LHCN-M2 (cell line): ENCODE measurements at regions not wholly inside any gene's neighbourhood (a gene's known extent, or its start where the extent isn't known, plus 50 kb on each side); places are given as distances from the start of the nearest gene placed in this dataset.
"Not testable (repeated sequence)": the region's sequence is repeated elsewhere in the genome, so short reads cannot be mapped to it uniquely, and the experiment has no call there.

Experiments
- DNase-seq: peaks from one replicate; pipeline ENCODE4 v3.0.0-alpha.2; 2012; ENCODE audit warnings: low read depth

DNA sequence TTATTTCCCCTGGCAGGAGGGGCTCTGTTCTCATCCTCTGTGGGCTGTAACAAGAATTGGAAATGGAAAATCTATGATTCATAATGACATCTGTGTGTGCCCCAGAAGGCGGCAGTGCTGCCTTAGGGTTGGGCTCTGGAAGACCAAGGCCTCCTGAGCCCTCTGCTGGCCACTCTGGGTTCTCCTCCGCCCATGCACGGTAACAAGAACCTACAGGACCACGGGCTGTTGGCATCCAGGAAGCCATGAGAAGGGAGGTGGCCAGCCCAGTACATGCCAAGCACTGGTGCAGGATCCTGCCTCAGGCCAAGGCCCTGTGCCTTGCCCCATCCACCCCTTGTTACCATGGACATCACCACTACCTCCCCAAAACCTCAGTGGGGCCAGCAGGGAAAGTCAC lies 454.2 kb downstream of the TP53TG3F start:
- DNase-seq: not testable (repeated sequence)

DNA sequence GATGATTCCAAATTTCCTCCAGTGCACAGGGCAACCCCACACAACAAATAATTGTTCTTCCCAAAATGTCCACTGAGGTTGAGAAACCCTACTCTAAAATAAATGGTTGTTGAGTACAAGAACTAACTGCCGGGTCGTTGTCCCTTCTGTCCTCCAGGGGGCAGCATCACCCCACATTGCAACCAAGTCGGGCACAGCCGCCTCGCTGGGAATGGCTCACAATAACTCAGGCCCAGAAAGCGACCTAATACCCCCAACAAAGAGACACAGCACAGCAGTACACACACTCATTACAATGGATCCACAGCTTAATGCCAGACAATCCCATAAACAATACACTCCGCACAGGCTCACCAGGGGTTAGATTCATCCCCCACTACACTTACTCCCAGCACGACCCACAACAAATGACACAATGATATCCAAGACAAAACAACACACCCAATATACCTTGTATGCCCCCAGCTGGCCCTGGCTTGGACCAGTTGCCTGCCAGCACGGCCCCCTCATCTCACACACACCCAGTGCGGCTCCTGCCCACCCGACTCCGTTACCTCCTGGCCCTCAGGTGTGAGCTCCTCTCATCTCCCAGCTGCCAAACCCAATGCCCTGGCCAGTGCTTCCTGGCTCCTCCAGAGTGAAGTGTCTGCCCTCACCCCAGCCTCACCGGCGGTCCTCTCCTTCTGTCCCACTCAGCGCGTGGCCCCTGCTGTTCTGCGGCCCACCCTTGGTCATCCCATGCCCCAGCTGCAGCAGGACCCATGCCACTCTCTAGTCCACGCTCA lies 461.5 kb downstream of the TP53TG3F start:
- DNase-seq: not testable (repeated sequence)

DNA sequence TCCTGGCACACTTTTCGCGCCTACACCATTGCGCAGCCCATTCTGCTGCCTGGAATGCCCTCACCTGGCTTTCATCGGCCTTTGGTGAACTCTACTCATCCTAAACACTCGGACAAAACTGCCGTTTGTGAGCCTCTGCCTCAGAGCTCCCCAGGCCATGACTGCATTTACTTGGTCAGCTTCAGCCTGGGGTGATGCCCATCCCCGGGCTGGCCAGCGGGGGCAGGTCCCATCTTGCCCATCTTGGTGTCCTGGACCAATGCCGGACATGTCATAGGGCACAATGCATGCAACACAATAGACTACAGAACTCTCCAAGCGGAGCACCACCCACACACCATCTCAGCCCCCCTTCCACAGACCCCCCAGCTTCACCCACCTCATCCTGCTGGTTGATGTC lies 463.5 kb downstream of the TP53TG3F start:
- not testable (repeated sequence) for DNase-seq

DNA sequence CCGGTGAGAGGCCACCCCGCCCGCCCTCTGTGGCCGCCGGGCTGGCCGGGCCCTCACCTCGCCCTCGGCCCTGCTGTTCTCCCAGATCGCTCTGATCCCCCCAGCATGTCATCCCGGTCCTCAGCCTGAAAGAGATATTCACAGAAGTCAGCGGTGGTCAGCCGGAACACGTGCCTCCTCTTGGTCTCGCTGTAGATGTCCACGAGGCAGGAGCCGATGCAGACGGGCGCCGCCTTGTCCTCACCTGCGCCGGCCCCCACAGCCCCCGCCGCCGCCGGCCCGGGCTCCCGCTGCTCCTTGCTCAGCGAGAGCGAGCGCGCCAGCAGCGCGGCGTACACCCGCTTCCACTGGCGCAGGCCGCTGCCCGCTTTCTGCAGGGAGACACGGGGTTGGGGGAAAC lies 468.6 kb downstream of the TP53TG3F start:
- DNase-seq: not testable (repeated sequence)

DNA sequence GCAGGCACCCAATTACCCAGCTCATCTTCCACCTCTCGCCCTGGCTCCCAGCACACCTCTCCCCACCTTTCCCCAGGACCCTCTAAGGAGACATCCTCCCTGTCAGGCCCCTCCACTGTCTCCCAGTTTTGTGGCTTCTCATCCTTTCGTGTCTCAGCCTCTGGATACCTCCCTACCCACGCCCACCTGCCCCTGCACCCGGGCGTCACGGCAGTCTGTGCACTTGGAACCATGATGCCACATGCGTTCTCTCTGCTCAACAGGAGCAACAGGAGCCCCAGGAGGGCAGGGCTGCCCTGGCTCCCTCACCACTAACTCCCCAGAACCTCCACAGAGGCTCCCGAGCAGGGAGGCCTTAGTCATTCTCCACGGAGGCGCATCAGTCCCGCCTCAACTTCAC lies 472.8 kb downstream of the TP53TG3F start:
- DNase-seq: not testable (repeated sequence)

DNA sequence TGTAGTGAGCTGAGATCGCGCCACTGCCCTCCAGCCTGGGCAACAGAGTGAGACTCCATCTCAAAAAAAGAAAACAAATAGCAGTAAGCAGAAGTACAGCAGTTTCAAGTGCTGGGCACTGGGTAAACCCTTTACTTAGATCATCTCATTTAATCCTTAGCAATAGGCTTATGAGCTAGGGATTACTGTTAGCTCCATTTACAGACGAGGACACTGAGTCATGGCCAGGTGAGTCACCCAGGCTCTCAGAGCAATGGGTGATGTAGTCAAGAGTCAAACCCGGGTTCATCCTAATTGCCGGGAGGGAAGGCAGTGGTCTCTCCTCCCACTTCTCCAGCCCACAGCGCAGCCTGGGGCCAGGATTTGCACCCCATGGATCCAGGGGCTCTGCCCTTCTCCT lies 473.6 kb downstream of the TP53TG3F start:
- DNase-seq: not testable (repeated sequence)

DNA sequence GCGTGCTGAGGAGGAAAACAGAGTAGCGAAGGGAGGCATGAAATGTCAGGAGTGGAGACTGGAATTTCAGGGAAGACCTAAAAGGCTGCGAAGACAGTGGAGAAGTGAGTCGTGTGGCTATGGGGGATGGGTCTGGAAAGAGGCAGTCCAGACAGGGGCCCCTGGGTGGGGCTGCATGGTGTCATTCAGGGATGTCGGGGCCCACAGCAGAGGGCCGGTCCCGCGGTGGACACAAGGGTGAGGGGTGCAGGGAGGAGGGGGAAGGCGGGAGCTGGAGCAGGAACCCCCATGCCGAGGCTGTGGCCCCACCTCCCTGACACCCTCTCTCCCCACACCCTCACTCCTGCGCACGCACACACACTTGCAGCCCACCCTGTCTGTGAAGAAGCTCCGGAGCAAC lies 476.4 kb downstream of the TP53TG3F start:
- DNase-seq: not testable (repeated sequence)

DNA sequence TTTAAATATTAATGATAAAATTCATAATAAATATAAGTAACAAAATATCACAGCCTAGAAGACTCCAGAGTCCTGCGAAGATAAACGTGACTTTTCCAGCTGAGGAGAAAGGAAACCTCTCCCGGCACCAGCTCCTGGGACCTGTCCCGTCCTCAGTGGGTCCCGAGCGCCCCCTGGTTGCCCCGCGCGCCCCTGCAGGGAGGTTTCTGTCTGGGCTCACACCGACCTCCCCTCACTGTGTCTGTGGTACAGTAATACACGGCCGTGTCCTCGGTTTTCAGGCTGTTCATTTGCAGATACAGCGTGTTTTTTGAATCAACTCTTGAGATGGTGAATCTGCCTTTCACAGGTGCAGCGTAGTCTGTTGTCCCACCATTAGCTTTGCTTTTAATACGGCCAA lies 478.7 kb downstream of the TP53TG3F start:
- DNase-seq: not testable (repeated sequence)

DNA sequence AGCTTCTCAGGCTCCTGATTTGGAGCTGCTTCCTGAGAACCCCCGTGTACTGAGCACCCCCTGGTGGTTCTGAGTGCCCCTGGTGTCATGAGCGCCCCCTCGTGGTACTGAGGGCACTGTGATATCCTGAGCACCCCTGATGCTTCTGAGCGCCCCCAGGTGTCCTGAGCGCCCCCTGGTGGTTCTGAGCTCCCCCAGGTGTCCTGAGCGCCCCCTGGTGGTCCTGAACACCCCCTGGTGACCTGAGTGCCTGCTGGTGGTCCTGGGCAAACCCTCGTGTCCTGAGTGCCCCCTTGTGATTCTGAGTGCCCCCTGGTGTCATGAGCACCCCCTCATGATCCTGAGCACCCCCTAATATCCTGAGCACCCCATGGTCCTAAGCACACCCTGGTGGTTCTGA lies 502.1 kb downstream of the TP53TG3F start:
- DNase-seq: not testable (repeated sequence)

DNA sequence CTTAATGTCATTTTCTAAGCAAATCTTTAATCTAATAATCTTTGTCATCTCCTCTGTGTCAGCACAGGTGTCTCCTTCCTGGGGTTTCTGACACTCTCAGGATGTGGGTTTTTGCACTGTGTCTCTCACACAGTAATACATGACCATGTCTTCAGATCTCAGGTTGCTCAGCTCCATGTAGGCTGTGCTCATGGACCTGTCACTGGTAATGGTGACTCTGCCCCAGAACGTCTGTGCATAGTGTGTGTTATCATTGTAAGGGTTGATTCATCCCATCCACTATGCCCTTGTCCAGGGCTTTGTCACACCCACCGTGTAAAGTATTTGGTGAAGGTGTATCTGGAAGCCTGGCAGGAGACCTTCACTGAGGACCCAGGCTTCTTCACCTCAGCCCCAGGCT lies 506.1 kb downstream of the TP53TG3F start:
- DNase-seq: not testable (repeated sequence)

DNA sequence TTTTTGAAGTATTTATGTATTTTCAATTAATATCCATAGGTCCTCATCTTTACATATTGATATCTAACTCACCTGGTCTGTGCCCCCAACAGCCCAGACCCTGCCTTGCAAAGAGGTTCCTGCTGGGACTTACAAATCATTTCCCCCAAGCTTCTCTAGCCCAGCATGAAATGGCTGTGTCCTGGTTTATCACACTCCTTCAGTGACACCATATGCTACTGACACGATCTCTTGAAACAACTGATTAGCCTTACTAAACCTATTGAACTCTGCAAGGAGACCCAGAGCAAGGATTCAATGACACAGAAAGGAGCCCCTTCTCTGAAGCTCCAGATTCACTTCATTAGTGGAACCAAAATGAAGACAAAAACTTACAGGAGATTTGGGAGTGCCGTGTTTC lies 507.4 kb downstream of the TP53TG3F start:
- not testable (repeated sequence) for DNase-seq

DNA sequence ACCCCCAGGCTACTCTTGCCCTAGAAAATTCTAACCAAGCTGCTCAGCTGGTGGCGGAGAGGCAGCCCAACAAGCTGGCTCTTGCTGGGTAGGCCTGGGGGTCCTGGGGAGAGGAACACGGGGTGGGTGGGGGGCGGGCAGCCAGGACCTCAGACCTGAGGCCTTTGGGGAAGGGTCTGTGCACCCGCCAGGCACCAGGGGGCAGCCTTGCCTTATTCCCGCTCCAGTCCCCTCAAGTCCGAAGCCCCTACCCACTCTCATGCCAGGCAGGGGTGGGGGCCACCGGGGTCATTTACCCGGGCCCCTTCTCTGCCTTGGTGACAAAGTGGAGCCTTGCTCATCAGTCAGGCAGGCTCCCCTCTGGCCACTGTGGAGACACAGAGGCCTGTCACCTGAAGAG lies 515.1 kb downstream of the TP53TG3F start:
- DNase-seq: not testable (repeated sequence)

DNA sequence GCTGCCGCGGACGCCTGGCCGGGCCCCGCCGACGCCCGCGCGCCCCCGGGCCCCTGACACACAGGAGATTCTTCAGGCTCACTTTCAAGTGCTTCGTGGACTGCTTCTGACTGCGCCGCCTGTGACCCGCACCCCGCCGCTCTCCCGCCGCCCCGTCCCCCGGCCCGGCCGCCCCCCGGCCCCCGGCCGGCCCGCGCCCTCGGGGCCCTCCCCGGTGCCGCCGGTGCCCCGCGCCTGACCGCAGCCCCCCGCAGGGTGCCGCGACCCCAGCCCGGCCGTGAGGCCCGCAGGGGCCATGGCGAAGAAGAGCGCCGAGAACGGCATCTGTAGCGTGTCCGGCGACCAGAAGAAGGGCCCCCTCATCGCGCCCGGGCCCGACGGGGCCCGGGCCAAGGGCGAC lies 516.3 kb downstream of the TP53TG3F start:
- not testable (repeated sequence) for DNase-seq

DNA sequence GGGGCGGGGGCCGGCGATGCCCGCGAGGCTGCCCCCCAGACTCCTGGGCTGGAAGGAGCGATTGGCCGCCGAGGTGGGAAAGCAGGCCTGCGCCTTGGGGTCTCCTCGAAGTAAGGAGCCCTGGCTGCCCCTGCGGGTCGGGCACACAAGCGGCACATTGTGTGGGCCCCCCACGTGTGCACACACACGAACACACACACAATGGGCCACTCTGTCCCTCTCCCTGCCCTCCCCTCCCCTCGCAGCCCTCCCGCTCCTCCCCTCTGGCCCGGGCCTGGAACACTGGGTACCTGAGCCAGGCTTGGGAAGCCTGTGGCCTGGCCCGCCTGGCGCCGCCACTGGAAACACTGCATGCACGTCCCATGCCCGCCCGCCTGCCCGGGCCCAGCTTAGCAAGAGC lies 517.1 kb downstream of the TP53TG3F start:
- DNase-seq: not testable (repeated sequence)

DNA sequence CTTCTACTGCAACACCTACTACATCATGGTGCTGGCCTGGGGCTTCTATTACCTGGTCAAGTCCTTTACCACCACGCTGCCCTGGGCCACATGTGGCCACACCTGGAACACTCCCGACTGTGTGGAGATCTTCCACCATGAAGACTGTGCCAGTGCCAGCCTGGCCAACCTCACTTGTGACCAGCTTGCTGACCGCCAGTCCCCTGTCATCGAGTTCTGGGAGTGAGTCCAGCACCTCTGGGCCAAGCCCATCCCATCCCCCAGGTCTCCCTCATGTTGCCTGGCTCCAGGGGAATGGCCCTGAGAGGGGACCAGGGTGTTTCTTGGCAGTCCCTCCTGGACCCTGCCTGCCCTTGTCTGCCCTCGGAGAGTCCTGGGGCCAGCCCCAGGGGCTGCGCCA lies 519.4 kb downstream of the TP53TG3F start:
- DNase-seq: not testable (repeated sequence)

DNA sequence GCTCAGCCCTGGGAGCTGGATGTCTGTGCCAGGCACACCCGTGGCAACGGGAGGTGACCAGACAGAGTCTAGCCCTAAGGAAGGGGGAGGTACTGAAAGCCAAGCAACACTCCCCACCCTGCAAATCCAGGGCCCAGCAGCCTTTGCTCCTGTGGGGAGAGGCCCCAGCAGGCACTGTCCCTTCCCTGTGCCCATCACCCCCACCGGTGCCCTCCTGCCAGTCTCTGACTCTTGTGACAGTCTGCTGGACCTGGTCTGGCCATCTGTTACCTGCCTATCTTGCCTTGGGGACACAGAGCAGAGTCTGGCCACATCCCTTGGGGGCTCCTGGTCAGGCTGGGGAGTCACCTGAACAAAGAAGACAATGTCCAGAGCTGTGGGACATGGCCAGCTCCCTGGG lies 520.2 kb downstream of the TP53TG3F start:
- DNase-seq: not testable (repeated sequence)

DNA sequence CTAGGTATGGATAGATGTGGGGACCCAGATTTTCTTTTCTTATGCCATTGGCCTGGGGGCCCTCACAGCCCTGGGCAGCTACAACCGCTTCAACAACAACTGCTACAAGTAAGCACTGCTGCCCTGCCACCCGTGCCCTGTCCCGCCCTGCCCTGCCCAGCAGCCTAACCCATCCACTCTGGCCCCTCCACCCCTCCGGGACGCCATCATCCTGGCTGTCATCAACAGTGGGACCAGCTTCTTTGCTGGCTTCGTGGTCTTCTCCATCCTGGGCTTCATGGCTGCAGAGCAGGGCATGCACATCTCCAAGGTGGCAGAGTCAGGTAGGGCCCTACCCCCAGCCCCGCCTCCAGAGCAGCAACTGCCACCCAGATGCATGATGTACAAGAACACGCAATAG lies 521.3 kb downstream of the TP53TG3F start:
- not testable (repeated sequence) for DNase-seq

DNA sequence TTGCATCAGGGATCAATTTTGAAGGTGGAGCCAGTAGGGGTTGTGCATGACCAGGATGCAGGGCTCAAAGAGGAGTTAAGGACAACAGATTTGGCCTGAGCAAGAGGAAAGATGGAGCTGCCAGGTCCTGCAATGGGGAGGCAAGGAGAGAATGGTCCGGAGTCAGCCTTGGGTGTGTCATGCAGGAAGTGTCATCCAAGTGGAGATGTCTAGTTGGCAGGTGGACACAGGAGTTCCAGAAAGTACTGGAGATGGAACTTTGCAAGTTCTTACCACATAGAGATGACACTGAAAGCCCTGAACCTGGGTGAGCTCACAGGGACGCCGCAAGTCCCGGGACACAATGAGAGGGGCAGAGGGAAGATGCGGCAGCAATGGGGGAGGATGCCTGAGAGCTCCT lies 525.0 kb downstream of the TP53TG3F start:
- not testable (repeated sequence) for DNase-seq

DNA sequence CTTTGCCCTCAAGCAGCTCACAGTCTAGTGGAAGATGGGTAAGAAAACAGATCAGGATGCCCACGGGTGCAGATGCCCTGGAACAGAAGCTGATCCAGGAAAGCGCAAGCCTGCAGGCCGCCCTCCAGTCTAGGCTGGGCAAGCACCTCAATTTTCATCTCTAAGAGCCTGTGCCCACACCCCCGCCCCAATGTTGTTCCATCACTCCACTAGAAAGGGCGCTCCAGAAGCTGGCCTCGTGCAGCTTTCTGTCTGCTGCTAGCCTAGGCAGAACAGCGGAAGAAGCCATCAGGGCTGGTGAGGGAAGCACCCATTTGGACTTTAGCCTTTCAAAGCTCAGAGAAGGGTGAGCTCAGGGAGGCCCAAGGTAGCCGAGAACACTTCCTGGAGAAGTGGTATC lies 527.1 kb downstream of the TP53TG3F start:
- not testable (repeated sequence) for DNase-seq

DNA sequence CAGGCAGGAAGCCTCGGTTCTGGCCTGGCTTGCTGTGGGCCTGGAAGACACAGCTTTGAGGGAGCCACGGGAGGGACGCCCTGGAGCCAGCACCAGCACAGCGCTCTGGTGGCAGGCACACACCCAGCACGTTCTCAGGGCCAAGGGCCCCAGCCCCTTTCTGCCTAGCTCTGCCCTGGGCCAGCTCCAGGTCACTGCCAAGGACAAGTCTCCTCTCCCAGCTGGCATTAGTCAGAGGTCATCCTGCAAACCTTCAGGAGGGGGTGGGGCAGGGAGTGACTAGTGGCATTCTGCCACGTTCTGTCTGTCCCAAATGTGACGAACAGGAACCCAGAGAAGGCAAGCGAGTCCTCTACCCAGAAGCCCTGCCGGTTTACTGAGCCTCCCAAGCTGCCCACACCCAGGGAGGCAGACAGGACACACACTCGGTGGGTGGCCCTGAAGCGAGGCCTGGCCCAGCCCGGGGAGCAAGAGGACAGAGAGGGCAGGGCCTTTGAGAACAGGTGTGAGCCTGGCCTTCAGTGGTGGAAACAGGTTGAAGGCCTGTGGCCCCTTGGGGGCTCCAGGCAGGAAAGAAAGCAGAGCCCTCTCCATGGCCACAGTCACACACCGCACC lies 528.0 kb downstream of the TP53TG3F start:
- not testable (repeated sequence) for DNase-seq

DNA sequence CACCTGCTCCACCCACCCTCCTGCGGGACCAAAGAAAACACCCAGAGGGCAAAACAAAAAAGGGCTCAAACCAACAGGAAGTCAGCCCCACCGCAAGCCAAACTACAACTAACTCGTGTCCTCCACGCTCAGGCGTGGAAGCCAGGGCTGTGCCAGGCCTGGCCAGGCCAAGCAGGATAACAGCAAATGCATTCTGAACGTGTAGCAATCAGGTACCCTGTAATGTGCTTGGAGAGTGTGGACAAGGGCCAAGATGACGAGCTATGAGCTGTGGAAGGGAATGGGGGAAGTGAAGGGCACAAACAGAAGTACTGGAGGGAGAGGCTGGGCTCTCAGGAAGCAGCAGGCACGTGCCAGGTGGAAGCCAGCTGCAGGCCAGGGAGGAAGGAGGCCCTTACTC lies 528.6 kb downstream of the TP53TG3F start:
- not testable (repeated sequence) for DNase-seq

DNA sequence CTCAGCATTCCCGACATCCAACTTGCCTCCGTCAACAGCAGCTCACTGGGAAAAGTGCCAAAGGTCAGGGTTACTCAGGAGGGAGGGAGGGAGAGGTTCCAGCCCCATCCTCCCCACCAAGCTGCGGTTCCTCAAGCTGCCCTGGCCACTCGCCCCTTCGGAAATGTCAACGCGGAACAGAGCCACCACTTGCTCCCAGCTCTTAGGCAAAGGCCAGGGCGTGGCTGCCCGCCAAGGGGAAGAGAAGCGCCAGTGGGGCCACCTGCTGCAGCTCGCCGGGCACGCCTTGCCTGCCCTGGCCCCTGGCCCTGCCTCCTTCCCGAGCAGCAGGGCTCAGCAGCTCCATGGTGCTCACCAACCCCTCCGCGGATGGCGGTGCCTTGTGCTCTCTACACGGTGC lies 531.1 kb downstream of the TP53TG3F start:
- DNase-seq: not testable (repeated sequence)
